ENCODE measurements at regions not wholly inside any gene's neighbourhood (a gene's known extent, or its start where the extent isn't known, plus 50 kb on each side); places are given as distances from the start of the nearest gene placed in this dataset.

GRCh38 chr20:16647875-16648597, 74.8 kb upstream of the KIF16B start:
- TF ChIP-seq CTCF (IDR thresholded peaks at IDR 0.05; ENCODE audit: insufficient read depth, low read length, missing control alignments) = no peak
- CTCF ChIA-PET = no interaction called here
- H3K4me3 ChIP-seq (ENCODE audit: low read depth, low read length) = no peak overlapping the region
- no peak for DNase-seq (ENCODE audit: low read depth, low spot score)
- POLR2A ChIA-PET = interaction anchor here (0.6 kb wide), 1 partner anchor 1920 kb away, joined by 3 read pairs; no protein-coding TSS in a partner anchor

DNA sequence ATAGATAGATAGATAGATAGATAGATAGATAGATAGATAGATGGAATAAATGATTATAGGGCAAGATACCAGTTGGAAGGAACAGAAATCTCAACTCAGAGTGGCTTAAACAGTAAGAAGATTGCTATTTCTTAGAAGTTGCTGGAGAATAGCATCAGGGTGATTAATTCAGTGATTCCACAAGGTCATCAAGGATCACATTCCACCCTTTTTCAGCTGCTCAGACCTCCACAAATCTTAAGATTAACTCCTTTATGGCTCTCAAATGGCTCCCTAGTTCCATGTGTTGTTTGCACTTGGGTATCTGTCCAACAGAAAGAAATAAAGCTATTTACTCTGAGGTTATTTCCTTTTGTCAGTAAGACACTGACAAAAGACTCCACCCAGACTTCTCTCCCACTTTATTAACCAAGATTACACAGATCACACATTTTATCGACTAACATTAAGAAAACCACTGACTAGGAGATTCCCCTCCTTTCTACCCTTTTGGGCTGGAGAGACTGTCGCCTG, 68.3 kb upstream of the KIF16B start:
- ChIA-PET POLR2A (no interaction called here), CTCF (no interaction called here)
- DNase-seq (ENCODE audit: low read depth, low spot score) = no peak
- no peak overlapping the region for H3K4me3 ChIP-seq (ENCODE audit: low read depth, low read length)
- no peak for TF ChIP-seq CTCF (IDR thresholded peaks at IDR 0.05; ENCODE audit: insufficient read depth, low read length, missing control alignments)

DNA sequence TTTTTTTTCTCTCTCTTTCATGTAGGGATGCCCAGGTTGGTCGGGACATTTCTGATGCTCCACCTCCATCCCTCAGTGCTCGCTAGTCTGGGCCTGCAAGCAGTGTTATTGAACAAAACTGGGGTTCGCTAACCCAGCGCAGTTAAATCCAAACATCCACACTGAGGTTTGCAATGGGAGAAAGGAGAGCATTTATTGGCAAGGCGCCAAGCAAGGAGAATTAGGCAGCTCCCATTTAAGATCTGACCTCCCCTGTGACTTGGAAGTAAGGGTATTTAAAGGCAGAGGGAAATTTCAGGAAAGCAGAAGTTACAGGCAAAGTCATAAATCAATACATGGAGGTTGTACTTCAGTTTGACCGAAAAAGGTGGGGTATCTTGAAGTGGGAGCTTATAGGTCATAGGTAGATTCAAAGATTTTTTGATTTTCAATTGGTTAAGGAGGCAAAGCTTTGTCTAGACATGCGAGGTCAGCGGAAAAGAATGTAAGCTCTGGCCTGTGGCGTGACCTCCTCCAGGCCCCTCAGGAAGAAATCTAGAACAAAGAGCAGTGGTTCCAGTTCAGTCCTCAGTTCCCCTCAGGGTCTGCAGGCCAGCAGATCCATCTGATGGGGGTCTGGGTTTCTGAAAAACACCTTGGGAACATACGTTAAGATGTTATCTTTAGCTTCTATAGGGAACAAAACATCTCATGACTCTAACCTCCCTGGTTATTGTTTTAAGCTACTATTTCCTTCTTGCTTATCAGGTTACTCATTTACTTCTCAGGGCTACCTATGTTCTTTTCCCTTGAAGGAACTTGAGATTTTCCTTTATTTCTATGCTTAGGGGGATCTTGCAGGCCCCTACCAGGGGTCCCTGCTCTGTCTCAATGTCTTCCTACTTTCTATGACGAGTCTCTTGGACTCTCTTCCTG, 66.0 kb upstream of the KIF16B start:
- no peak for DNase-seq (ENCODE audit: low read depth, low spot score)
- ChIA-PET POLR2A (no interaction called here), CTCF (no interaction called here)
- no peak for TF ChIP-seq CTCF (IDR thresholded peaks at IDR 0.05; ENCODE audit: insufficient read depth, low read length, missing control alignments)
- H3K4me3 ChIP-seq (ENCODE audit: low read depth, low read length) = no peak overlapping the region

DNA sequence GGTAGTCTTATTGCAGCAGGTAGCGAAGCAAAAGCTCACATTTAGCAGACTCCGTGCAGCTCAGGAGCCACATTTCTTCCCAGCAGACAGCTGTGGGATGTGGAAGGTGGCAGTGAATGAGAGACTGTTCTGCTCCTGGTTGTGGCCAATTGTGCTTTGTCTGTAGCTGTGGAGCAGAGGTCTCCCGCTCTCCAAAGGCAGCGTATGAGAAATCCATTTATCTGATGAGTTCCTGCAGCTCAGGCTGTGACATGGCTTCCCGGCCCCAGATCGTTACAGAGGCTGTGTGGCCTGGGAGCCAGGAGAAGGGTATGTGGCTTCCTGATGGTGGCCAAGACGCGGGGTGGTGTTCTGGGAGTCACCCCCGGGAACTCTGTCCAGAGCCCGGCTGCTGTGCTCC, 64.5 kb upstream of the KIF16B start:
- ChIA-PET CTCF (no interaction called here), POLR2A (no interaction called here)
- DNase-seq (ENCODE audit: low read depth, low spot score) = no peak
- no peak for TF ChIP-seq CTCF (IDR thresholded peaks at IDR 0.05; ENCODE audit: insufficient read depth, low read length, missing control alignments)
- H3K4me3 ChIP-seq (ENCODE audit: low read depth, low read length) = no peak overlapping the region

GRCh38 chr20:16626849-16627248, 53.6 kb upstream of the KIF16B start:
- H3K4me3 ChIP-seq (ENCODE audit: low read depth, low read length) = no peak overlapping the region
- POLR2A ChIA-PET = no interaction called here
- TF ChIP-seq CTCF (IDR thresholded peaks at IDR 0.05; ENCODE audit: insufficient read depth, low read length, missing control alignments) = no peak
- DNase-seq (ENCODE audit: low read depth, low spot score) = no peak
- CTCF ChIA-PET = no interaction called here

GRCh38 chr20:16624106-16624505, 50.9 kb upstream of the KIF16B start:
- CTCF ChIA-PET = interaction anchor here (0.9 kb wide), 1 partner anchor 106 kb away, joined by 3 read pairs; no protein-coding TSS in a partner anchor
- no peak for DNase-seq (ENCODE audit: low read depth, low spot score)
- no peak for TF ChIP-seq CTCF (IDR thresholded peaks at IDR 0.05; ENCODE audit: insufficient read depth, low read length, missing control alignments)
- POLR2A ChIA-PET = no interaction called here
- no peak overlapping the region for H3K4me3 ChIP-seq (ENCODE audit: low read depth, low read length)
